Neural progenitor cell (in vitro differentiated cells): ENCODE measurements at regions not wholly inside any gene's neighbourhood (a gene's known extent, or its start where the extent isn't known, plus 50 kb on each side); places are given as distances from the start of the nearest gene placed in this dataset.

Experiments used
- DNase-seq: peaks from one replicate; pipeline ENCODE4 v3.0.0-alpha.2; 2016; ENCODE audit warnings: low spot score
- H2AFZ ChIP-seq: fragments of 200-600 bp; sonication (generic); replicated peaks from 2 replicates; pipeline ENCODE4 v1.6.1; 2016; ENCODE audit warnings: antibody characterized with exemption
- H3F3A ChIP-seq: fragments of 200-600 bp; sonication (generic); 2 replicates; pipeline ENCODE4 v1.6.1; 2016; ENCODE audit warnings: antibody characterized with exemption, low read depth
- H3K27ac ChIP-seq: fragments of 200-600 bp; sonication (generic); 2 replicates; pipeline ENCODE4 v1.5.1; 2016; ENCODE audit warnings: mild to moderate bottlenecking
- H3K27me3 ChIP-seq: fragments of 200-600 bp; sonication (generic); 2 replicates; pipeline ENCODE4 v1.6.1; 2016; ENCODE audit warnings: mild to moderate bottlenecking, moderate library complexity
- H3K36me3 ChIP-seq: fragments of 200-600 bp; sonication (generic); 2 replicates; pipeline ENCODE4 v1.5.1; 2016
- H3K4me1 ChIP-seq: fragments of 200-600 bp; sonication (generic); 2 replicates; pipeline ENCODE4 v1.6.1; 2016; ENCODE audit warnings: mixed run types
- H3K4me2 ChIP-seq: fragments of 200-600 bp; sonication (generic); 2 replicates; pipeline ENCODE4 v1.6.1; 2016
- H3K4me3 ChIP-seq: fragments of 200-600 bp; sonication (generic); 2 replicates; pipeline ENCODE4 v1.5.1; 2016
- H3K79me2 ChIP-seq: fragments of 200-600 bp; sonication (generic); 2 replicates; pipeline ENCODE4 v1.6.1; 2016; ENCODE audit warnings: low read depth
- H3K9ac ChIP-seq: fragments of 200-600 bp; sonication (generic); 2 replicates; pipeline ENCODE4 v1.6.1; 2016
- H3K9me3 ChIP-seq: fragments of 200-600 bp; sonication (generic); 2 replicates; pipeline ENCODE4 v1.5.1; 2016; ENCODE audit warnings: low read depth
- H4K20me1 ChIP-seq: fragments of 200-600 bp; sonication (generic); 2 replicates; pipeline ENCODE4 v1.6.1; 2016; ENCODE audit warnings: low read depth
- H3K27ac Mint-ChIP-seq: 3 replicates; pipeline ENCODE4 v1.8.0; 2021; ENCODE audit warnings: mixed read lengths
- H3K27me3 Mint-ChIP-seq: 2 replicates; pipeline ENCODE4 v1.8.0; 2022; ENCODE audit warnings: low read depth, mild to moderate bottlenecking, inconsistent platforms, moderate library complexity, mixed read lengths; ENCODE audit not compliant: insufficient read depth
- H3K36me3 Mint-ChIP-seq: 3 replicates; pipeline ENCODE4 v1.8.0; 2021; ENCODE audit warnings: mixed read lengths
- H3K4me1 Mint-ChIP-seq: 3 replicates; pipeline ENCODE4 v1.8.0; 2021; ENCODE audit warnings: mixed read lengths
- H3K4me3 Mint-ChIP-seq: 3 replicates; pipeline ENCODE4 v1.8.0; 2021; ENCODE audit warnings: mild to moderate bottlenecking, moderate library complexity, mixed read lengths
- H3K9me3 Mint-ChIP-seq: 3 replicates; pipeline ENCODE4 v1.8.0; 2020; ENCODE audit warnings: mixed read lengths
- EZH2 ChIP-seq: fragments of 200-600 bp; sonication (generic); IDR thresholded peaks from 2 replicates; pipeline ENCODE4 v1.6.1; 2017; ENCODE audit warnings: antibody characterized with exemption, mild to moderate bottlenecking, moderate library complexity
- EZH2phosphoT487 ChIP-seq: fragments of 200-600 bp; sonication (generic); IDR thresholded peaks from 2 replicates; pipeline ENCODE4 v1.6.1; 2017; ENCODE audit warnings: antibody characterized with exemption
- TF ChIP-seq, protein P1 (sequence below): fragments of 200-600 bp; sonication (generic); IDR thresholded peaks from 2 replicates; pipeline ENCODE4 v1.5.1; 2017; ENCODE audit warnings: antibody characterized with exemption, mild to moderate bottlenecking

DNA sequence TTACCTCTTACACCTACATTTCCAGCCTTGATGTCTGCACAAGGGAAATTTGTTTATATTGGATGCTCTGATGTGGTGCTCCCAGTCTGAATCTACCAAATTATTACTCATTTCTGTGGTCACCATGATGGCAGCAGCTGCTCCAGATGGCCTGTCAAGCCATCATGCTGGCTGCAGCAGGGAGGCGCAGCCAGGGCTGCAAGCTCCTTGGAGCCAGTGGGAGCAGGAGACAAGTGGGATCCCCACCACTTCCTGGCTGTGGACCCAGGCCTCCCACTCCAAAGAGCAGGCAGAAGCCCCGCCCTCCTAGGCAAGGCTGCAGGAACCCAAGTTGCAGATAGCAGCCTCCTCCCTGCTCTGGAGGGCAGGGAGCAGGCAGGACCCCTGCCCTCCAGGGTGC, 241.1 kb upstream of the ATP10B start:
- no peaks in the 10 kb centered on the region for H3K27me3 Mint-ChIP-seq
- no peaks in the 10 kb centered on the region for H3F3A ChIP-seq
- no peak overlapping the region for H3K27ac Mint-ChIP-seq
- H2AFZ ChIP-seq: no peak overlapping the region
- TF ChIP-seq EZH2 (no peak), EZH2phosphoT487 (no peak)
- TF ChIP-seq, protein P1, sequence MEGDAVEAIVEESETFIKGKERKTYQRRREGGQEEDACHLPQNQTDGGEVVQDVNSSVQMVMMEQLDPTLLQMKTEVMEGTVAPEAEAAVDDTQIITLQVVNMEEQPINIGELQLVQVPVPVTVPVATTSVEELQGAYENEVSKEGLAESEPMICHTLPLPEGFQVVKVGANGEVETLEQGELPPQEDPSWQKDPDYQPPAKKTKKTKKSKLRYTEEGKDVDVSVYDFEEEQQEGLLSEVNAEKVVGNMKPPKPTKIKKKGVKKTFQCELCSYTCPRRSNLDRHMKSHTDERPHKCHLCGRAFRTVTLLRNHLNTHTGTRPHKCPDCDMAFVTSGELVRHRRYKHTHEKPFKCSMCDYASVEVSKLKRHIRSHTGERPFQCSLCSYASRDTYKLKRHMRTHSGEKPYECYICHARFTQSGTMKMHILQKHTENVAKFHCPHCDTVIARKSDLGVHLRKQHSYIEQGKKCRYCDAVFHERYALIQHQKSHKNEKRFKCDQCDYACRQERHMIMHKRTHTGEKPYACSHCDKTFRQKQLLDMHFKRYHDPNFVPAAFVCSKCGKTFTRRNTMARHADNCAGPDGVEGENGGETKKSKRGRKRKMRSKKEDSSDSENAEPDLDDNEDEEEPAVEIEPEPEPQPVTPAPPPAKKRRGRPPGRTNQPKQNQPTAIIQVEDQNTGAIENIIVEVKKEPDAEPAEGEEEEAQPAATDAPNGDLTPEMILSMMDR: no peak
- DNase-seq: peak; percentile 6
- H4K20me1 ChIP-seq: no peaks in the 10 kb centered on the region
- no peaks in the 10 kb centered on the region for H3K9me3 ChIP-seq
- H3K4me2 ChIP-seq: no peak overlapping the region
- H3K4me1 ChIP-seq: no peaks in the 10 kb centered on the region
- no peaks in the 10 kb centered on the region for H3K4me1 Mint-ChIP-seq
- no peaks in the 10 kb centered on the region for H3K36me3 ChIP-seq
- no peaks in the 10 kb centered on the region for H3K27me3 ChIP-seq
- H3K4me3 Mint-ChIP-seq: no peak overlapping the region
- no peak overlapping the region for H3K4me3 ChIP-seq
- no peak overlapping the region for H3K9ac ChIP-seq
- H3K79me2 ChIP-seq: no peaks in the 10 kb centered on the region
- H3K27ac ChIP-seq: no peak overlapping the region
- H3K9me3 Mint-ChIP-seq: no peaks in the 10 kb centered on the region
- no peaks in the 10 kb centered on the region for H3K36me3 Mint-ChIP-seq

DNA sequence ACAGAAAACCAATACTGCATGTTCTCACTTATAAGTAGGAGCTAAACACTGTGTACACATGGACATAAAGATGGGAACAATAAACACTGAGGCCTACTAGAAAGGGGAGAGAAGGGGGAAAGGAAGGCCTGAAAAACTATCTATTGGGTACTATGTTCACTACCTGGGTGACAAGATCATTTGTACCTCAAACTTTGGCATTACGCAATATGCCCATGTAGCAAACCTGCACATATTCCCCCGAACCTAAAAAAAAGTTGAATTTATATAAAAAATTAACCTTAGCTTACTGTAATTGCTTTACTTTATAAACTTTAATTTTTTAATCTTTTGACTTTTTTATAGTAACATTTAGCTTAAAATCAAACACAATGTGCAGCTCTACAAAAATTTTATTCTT, 237.6 kb upstream of the ATP10B start:
- no peak overlapping the region for H3K4me3 Mint-ChIP-seq
- H3K4me1 Mint-ChIP-seq: no peaks in the 10 kb centered on the region

DNA sequence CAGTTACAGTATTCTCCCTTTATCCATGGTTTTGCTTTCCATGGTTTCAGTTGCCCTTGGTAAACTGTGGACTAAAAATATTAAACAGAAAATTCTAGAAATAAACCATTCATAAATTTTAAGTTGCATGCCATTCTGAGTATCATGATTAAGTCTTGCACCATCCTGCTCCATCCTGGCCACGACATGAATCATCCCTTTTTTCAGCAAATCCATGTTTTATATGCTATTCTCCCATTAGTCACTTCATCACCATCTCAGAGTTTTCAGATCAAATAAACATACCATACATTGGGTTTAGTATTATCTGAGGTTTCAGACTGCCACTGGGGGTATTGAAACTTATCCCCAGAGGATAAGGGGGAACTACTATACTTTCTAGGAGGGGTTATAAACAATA, 234.4 kb upstream of the ATP10B start:
- no peak overlapping the region for H3K4me2 ChIP-seq
- Mint-ChIP-seq H3K27ac (no peak overlapping the region), H3K9me3 (no peaks in the 10 kb centered on the region), H3K27me3 (no peaks in the 10 kb centered on the region), H3K4me1 (no peaks in the 10 kb centered on the region), H3K4me3 (no peak overlapping the region), H3K36me3 (no peaks in the 10 kb centered on the region)
- no peak for DNase-seq
- H3K79me2 ChIP-seq: no peaks in the 10 kb centered on the region
- no peaks in the 10 kb centered on the region for H3K4me1 ChIP-seq
- H4K20me1 ChIP-seq: no peaks in the 10 kb centered on the region
- no peak overlapping the region for H3K4me3 ChIP-seq
- TF ChIP-seq EZH2 (no peak), EZH2phosphoT487 (no peak)
- TF ChIP-seq, protein P1: no peak
- H3K27ac ChIP-seq: no peak overlapping the region
- H3K27me3 ChIP-seq: no peaks in the 10 kb centered on the region
- no peaks in the 10 kb centered on the region for H3K36me3 ChIP-seq
- H2AFZ ChIP-seq: no peak overlapping the region
- H3K9ac ChIP-seq: no peak overlapping the region
- H3K9me3 ChIP-seq: no peaks in the 10 kb centered on the region
- H3F3A ChIP-seq: no peaks in the 10 kb centered on the region

More for the DNA sequence above, 237.6 kb upstream of the ATP10B start:
- Histone ChIP-seq H3K4me2 (no peak overlapping the region), H3K36me3 (no peaks in the 10 kb centered on the region), H3K9ac (no peak overlapping the region), H3K27ac (no peak overlapping the region), H4K20me1 (no peaks in the 10 kb centered on the region), H3K4me1 (no peaks in the 10 kb centered on the region), H3K27me3 (no peaks in the 10 kb centered on the region), H2AFZ (no peak overlapping the region), H3F3A (no peaks in the 10 kb centered on the region), H3K4me3 (no peak overlapping the region), H3K9me3 (no peaks in the 10 kb centered on the region), H3K79me2 (no peaks in the 10 kb centered on the region)
- DNase-seq: no peak
- TF ChIP-seq, protein P1: no peak
- TF ChIP-seq EZH2phosphoT487: no peak
- TF ChIP-seq EZH2: no peak
- no peaks in the 10 kb centered on the region for H3K9me3 Mint-ChIP-seq
- no peaks in the 10 kb centered on the region for H3K27me3 Mint-ChIP-seq
- no peaks in the 10 kb centered on the region for H3K36me3 Mint-ChIP-seq
- no peak overlapping the region for H3K27ac Mint-ChIP-seq
